Kidney (tissue), 10 donors: ENCODE measurements at regions not wholly inside any gene's neighbourhood (a gene's known extent, or its start where the extent isn't known, plus 50 kb on each side); places are given as distances from the start of the nearest gene placed in this dataset.
"Not testable (repeated sequence)": the region's sequence is repeated elsewhere in the genome, so short reads cannot be mapped to it uniquely, and the experiment has no call there.

ENCODE experiments used
- DNase-seq, 5 donors: peaks; one replicate each; pipeline ENCODE4 v3.0.0-alpha.2; 2013 to 2020
- FAIRE-seq: peaks from 2 replicates; lab custom pipeline; 2012; peaks lifted over from hg19 to GRCh38; lab: Jason Lieb, UNC
- H3K27ac ChIP-seq, 2 donors: one replicate each; pipeline ENCODE4 v1.7.0; 2013; ENCODE audit warnings: low read depth in 2 of 2, low read length in 2 of 2, inconsistent platforms in 1 of 2
- H3K27me3 ChIP-seq: one replicate; pipeline ENCODE4 v1.7.1; 2013; ENCODE audit warnings: low read length, inconsistent platforms; ENCODE audit not compliant: control insufficient read depth, insufficient read depth
- H3K36me3 ChIP-seq, 3 donors: one replicate each; pipeline versions ENCODE4 v1.7.0 to v1.7.1; 2013; ENCODE audit warnings: low read length in 3 of 3, control low read depth in 1 of 3, inconsistent platforms in 1 of 3; ENCODE audit not compliant: insufficient read depth in 3 of 3, control insufficient read depth in 2 of 3
- H3K4me1 ChIP-seq, 3 donors: one replicate each; pipeline versions ENCODE4 v1.7.0 to v1.7.1; 2013; ENCODE audit warnings: low read length in 3 of 3, inconsistent platforms in 1 of 3, low read depth in 1 of 3; ENCODE audit not compliant: control insufficient read depth in 2 of 3, insufficient read depth in 2 of 3
- H3K4me3 ChIP-seq, 3 donors: one replicate each; pipeline versions ENCODE4 v1.7.0 to v1.8.1; 2013; ENCODE audit warnings: low read length in 3 of 3, control low read depth in 1 of 3, inconsistent platforms in 1 of 3
- H3K9ac ChIP-seq, 3 donors: one replicate each; pipeline versions ENCODE4 v1.7.0 to v1.7.1; 2013; ENCODE audit warnings: low read length in 3 of 3, control low read depth in 1 of 3, inconsistent platforms in 1 of 3
- H3K9me3 ChIP-seq, 3 donors: one replicate each; pipeline versions ENCODE4 v1.7.0 to v1.7.1; 2013; ENCODE audit warnings: low read length in 3 of 3, control low read depth in 1 of 3, inconsistent platforms in 1 of 3; ENCODE audit not compliant: control insufficient read depth in 2 of 3, insufficient read depth in 1 of 3
- intact Hi-C: fragments of 100-400 bp; cut with DNase I; formaldehyde crosslinking; loops from one replicate; pipeline ENCODE4 v1.11.1; 2022
- donor health status: control.
- donor health status: control.
- donor health status: DM: yes; HTN: yes; CAD: no.
- donor health status: Normal renal cell carcinoma (clear cell type).

DNA sequence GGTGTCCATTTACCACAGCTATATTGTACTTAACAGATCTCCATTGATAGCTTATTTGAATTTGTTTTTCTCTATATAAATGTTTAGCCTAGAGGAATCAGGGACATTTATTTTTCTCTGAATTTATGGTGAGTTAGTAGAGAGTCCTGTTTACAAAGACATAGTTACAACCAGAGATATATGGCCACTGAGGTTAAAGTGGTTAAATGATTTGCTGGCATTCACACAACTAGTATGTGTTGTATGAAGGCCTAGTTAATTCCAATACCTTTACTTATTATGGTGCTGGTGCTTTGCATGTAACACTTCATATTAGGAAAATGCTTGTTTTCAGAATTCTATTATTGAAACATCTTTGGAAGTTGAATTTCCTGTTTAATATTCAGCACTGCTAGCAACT, 63.0 kb upstream of the SEC22B start:
- H3K27me3 ChIP-seq, H3K27ac ChIP-seq, H3K9me3 ChIP-seq, H3K4me1 ChIP-seq, FAIRE-seq, DNase-seq, H3K9ac ChIP-seq, H3K36me3 ChIP-seq, intact Hi-C loops, H3K4me3 ChIP-seq: not testable (repeated sequence)

DNA sequence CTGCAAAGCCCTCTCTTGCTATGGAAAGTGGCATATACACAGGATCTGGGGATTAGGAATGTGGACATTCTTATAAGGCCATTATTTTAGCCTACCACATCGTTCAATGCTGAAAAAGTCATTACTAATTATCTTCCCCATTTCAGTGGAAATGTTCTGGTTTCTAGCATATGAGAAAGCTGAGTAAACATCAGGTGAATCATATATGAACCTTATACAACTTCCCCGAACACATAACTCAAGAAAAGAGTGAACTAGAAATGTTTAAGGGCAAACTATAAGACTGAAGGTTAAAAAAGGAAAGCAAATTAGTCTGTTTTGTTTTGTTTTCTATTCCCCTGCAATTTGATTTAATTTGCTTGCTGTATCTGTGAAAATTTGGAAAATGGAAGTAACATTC, 62.5 kb upstream of the SEC22B start:
- FAIRE-seq, H3K27me3 ChIP-seq, H3K9me3 ChIP-seq, DNase-seq, H3K9ac ChIP-seq, intact Hi-C loops, H3K4me1 ChIP-seq, H3K36me3 ChIP-seq, H3K4me3 ChIP-seq, H3K27ac ChIP-seq: not testable (repeated sequence)

DNA sequence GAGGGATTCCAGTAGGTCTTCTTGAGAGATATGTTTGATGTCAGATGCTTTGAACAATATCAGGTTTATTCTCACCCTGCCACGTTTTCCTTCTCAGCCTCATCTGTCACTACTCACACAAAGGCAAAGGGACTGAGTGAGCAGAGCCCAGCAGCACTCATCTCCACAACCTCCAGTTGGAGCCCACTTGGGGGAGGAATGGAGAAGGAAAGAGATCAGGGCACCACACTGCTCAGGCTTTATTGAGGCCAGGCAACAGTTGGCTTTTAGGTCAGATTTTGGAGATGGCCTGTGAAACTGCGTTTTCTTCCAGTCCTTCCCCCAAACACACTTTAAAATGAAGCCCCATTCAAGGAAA, 57.3 kb upstream of the SEC22B start:
- FAIRE-seq, intact Hi-C loops, DNase-seq: not testable (repeated sequence)

DNA sequence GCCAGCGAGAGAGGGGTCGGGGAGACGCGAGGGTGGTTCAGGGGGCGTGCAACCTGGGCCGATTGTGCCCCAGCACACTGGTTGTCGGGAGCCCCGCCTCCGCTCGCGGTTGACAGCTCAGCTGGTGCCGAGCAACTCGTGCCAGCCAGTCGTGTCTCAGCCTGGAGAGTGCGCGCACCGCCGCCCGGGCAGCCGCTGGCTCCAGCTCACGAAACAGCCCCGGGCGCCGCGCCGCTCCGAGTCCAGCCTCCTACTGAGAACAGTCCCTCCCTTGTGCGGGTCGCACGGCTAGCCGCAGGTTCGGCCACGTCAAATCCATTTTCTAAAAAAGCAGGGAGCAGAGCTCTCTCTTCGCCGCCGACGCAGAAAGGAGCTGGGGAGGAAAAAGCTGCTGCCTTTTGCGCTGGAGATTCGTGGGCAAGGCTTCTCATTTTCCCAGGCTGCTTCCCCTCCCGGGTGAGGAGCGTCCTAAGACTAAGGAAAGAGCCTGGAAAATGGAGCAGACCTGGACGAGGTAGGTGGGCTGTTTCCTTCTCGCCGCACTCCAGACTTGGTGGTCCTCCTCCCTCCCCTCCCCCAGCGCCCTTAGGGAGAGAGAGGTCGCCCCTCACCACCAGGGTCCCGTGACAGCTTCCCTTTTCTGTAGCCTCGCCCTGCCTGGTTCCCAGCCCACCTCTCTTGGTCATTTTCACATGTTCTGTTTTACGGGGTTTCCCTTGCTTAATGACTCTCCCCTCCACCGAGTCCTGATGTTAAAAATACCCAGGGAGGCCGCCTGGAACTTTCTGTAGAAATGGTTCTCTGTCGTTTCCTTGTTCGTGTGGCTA, 56.7 kb upstream of the SEC22B start:
- DNase-seq, result not testable (repeated sequence)

More for the DNA sequence above, 57.3 kb upstream of the SEC22B start:
- H3K27me3 ChIP-seq, H3K9me3 ChIP-seq, H3K4me1 ChIP-seq, H3K9ac ChIP-seq, H3K4me3 ChIP-seq, H3K36me3 ChIP-seq, H3K27ac ChIP-seq: not testable (repeated sequence)

DNA sequence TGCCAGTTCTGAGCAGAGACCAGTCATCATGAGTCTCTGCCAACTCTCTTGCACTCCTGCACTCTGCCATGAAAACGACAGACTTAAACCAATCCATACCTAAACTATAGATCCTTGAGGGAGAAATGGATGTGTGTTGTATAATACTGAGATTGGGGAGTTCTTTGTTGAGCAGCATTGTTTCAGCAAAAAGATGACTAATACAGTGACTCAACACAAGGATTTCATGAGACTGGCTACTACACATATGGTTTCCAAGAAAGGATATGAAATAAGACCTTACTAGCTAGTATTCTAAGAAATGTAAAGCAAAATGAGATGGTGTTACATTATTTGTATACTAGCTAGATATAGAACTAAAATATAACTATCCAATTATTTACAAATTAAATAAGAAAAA, 53.5 kb upstream of the SEC22B start:
- H3K4me3 ChIP-seq, result not testable (repeated sequence)

More for the DNA sequence above, 56.7 kb upstream of the SEC22B start:
- H3K27ac ChIP-seq, H3K9ac ChIP-seq, H3K4me1 ChIP-seq, intact Hi-C loops, H3K27me3 ChIP-seq, H3K4me3 ChIP-seq, H3K9me3 ChIP-seq, FAIRE-seq, H3K36me3 ChIP-seq: not testable (repeated sequence)

More for the DNA sequence above, 53.5 kb upstream of the SEC22B start:
- DNase-seq, H3K27me3 ChIP-seq, H3K9me3 ChIP-seq, intact Hi-C loops, H3K4me1 ChIP-seq, H3K27ac ChIP-seq, H3K9ac ChIP-seq, H3K36me3 ChIP-seq, FAIRE-seq: not testable (repeated sequence)
